Breast epithelium (tissue), 4 donors: ENCODE measurements at regions not wholly inside any gene's neighbourhood (a gene's known extent, or its start where the extent isn't known, plus 50 kb on each side); places are given as distances from the start of the nearest gene placed in this dataset.

Experiments used
- DNase-seq, 2 donors: peaks; one replicate each; pipeline ENCODE4 v3.0.0-alpha.2; 2019; ENCODE audit warnings: low spot score in 2 of 2
- H3K27ac ChIP-seq, 2 donors: fragments of 200-600 bp; sonication (generic) in 1 of 2; one replicate each; pipeline ENCODE4 v1.5.1; 2016 to 2019; ENCODE audit warnings: mild to moderate bottlenecking in 1 of 2
- H3K27me3 ChIP-seq, 2 donors: fragments of 200-600 bp; sonication (generic) in 1 of 2; one replicate each; pipeline versions ENCODE4 v1.5.1 to v1.6.0; 2017 to 2019; ENCODE audit warnings: control low read depth in 1 of 2, mild to moderate bottlenecking in 1 of 2
- H3K36me3 ChIP-seq: fragments of 200-600 bp; one replicate; pipeline ENCODE4 v1.5.1; 2019
- H3K4me1 ChIP-seq, 2 donors: fragments of 200-600 bp; sonication (generic); one replicate each; pipeline ENCODE4 v1.5.1; 2016 to 2019; ENCODE audit warnings: control low read depth in 1 of 2
- H3K4me3 ChIP-seq, 3 donors: fragments of 200-600 bp; sonication (generic); 1 replicate in 2 of 3; 2 replicates in 1 of 3; pipeline ENCODE4 v1.5.1; 2016 to 2019; ENCODE audit warnings: mild to moderate bottlenecking in 3 of 3, moderate library complexity in 2 of 3
- H3K9me3 ChIP-seq, 2 donors: fragments of 200-600 bp; sonication (generic) in 1 of 2; one replicate each; pipeline ENCODE4 v1.5.1; 2016 to 2019; ENCODE audit warnings: control low read depth in 1 of 2
- POLR2A ChIP-seq: fragments of 450-650 bp; IDR thresholded peaks from one replicate; pipeline ENCODE4 v1.6.1; 2016; ENCODE audit warnings: antibody characterized with exemption, mild to moderate bottlenecking, moderate library complexity
- POLR2AphosphoS5 ChIP-seq, 3 donors: sonication (generic); formaldehyde crosslinking; IDR thresholded peaks; one replicate each; pipeline ENCODE4 v1.6.1; 2017; ENCODE audit warnings: antibody characterized with exemption in 3 of 3
- intact Hi-C: fragments of 100-400 bp; cut with DNase I; formaldehyde crosslinking; loops from one replicate; pipeline ENCODE4 v1.15.1; 2023; ENCODE audit warnings: low total_unique reads
- TF ChIP-seq, protein P1 (sequence below), 3 donors: fragments of 450-650 bp; IDR thresholded peaks; one replicate each; pipeline ENCODE4 v1.5.1; 2016 to 2017; ENCODE audit warnings: antibody characterized with exemption in 3 of 3, mild to moderate bottlenecking in 3 of 3, moderate library complexity in 3 of 3

DNA sequence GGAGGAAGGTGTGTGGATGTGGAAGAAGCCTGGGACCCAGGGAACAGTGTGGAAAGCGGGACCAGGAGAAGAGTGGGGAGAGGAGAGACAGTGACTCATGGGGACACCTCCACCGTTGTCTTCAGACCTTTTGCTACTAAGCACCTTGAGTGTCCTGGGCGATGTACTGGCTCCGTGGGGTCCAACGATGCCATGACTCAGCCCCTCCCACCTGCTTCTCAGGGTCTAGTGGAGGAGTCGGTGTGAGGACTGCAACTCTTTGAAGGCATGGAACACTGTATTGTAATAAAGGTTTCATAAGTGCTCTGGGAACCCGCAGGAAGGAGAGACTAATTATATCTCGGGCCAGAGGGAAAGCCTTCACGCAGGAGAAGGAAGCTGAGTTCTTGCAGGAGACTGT lies 166.9 kb upstream of the KL start:
- H3K27me3 ChIP-seq: no peaks in the 10 kb centered on the region
- H3K4me1 ChIP-seq: no peaks in the 10 kb centered on the region
- no peak overlapping the region for H3K27ac ChIP-seq
- TF ChIP-seq, protein P1, sequence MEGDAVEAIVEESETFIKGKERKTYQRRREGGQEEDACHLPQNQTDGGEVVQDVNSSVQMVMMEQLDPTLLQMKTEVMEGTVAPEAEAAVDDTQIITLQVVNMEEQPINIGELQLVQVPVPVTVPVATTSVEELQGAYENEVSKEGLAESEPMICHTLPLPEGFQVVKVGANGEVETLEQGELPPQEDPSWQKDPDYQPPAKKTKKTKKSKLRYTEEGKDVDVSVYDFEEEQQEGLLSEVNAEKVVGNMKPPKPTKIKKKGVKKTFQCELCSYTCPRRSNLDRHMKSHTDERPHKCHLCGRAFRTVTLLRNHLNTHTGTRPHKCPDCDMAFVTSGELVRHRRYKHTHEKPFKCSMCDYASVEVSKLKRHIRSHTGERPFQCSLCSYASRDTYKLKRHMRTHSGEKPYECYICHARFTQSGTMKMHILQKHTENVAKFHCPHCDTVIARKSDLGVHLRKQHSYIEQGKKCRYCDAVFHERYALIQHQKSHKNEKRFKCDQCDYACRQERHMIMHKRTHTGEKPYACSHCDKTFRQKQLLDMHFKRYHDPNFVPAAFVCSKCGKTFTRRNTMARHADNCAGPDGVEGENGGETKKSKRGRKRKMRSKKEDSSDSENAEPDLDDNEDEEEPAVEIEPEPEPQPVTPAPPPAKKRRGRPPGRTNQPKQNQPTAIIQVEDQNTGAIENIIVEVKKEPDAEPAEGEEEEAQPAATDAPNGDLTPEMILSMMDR (IDR thresholded peaks at IDR 0.05): no peak
- no peak for TF ChIP-seq POLR2AphosphoS5 (IDR thresholded peaks at IDR 0.05)
- no peak for TF ChIP-seq POLR2A
- intact Hi-C loops: no loop called here
- no peaks in the 10 kb centered on the region for H3K9me3 ChIP-seq
- no peaks in the 10 kb centered on the region for H3K36me3 ChIP-seq
- H3K4me3 ChIP-seq: no peak overlapping the region
- no peak for DNase-seq

GRCh38 chr13:32850316-32851052 lies 165.7 kb upstream of the KL start:
- Histone ChIP-seq H3K4me3 (no peak overlapping the region), H3K4me1 (no peaks in the 10 kb centered on the region), H3K27ac (peak overlapping the region in 1 of 2 donors; percentile 65), H3K36me3 (no peaks in the 10 kb centered on the region), H3K9me3 (no peaks in the 10 kb centered on the region), H3K27me3 (no peaks in the 10 kb centered on the region)
- intact Hi-C loops: no loop called here
- TF ChIP-seq POLR2A (no peak), POLR2AphosphoS5 (IDR thresholded peaks at IDR 0.05) (no peak)
- TF ChIP-seq, protein P1 (IDR thresholded peaks at IDR 0.05): no peak
- no peak for DNase-seq

GRCh38 chr13:32851083-32852069 lies 164.8 kb upstream of the KL start:
- Histone ChIP-seq H3K4me3 (no peak overlapping the region), H3K9me3 (no peaks in the 10 kb centered on the region), H3K27me3 (no peaks in the 10 kb centered on the region), H3K4me1 (no peaks in the 10 kb centered on the region), H3K36me3 (no peaks in the 10 kb centered on the region), H3K27ac (peak overlapping the region in 1 of 2 donors; percentile 65)
- intact Hi-C loops: no loop called here
- DNase-seq: no peak
- no peak for TF ChIP-seq POLR2A

- Histone ChIP-seq H3K9me3 (no peaks in the 10 kb centered on the region), H3K27me3 (no peaks in the 10 kb centered on the region), H3K27ac (peak overlapping the region in 1 of 2 donors; percentile 10), H3K4me1 (no peaks in the 10 kb centered on the region), H3K36me3 (no peaks in the 10 kb centered on the region), H3K4me3 (no peak overlapping the region)
- intact Hi-C loops: no loop called here
- TF ChIP-seq POLR2AphosphoS5 (IDR thresholded peaks at IDR 0.05): no peak
- TF ChIP-seq POLR2A: no peak
- TF ChIP-seq, protein P1 (IDR thresholded peaks at IDR 0.05): no peak
- DNase-seq: no peak
Observed at GRCh38 chr13:32852526-32852925, 163.7 kb upstream of the KL start.

DNA sequence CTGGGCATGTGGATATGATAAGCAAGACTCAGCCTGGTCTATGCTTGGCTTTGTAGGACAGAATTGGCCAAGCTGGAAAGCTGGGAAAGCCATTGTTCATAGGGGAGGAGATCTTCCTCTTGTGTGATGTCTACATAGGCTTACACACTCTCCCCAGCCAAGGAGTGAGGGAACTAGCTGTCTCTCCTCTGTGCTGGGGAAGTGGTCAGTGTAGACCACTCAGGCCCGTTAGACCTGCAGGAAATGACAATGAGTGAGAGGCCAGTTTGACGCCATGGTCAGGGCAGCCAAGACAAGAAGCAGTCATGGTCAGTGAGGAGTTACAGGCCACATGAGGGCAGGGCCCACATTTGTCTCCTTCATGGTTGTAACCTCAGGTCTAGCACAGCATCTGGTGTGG lies 159.1 kb upstream of the KL start:
- TF ChIP-seq, protein P1 (IDR thresholded peaks at IDR 0.05): no peak
- no peak for TF ChIP-seq POLR2AphosphoS5 (IDR thresholded peaks at IDR 0.05)
- no peak for TF ChIP-seq POLR2A
- Histone ChIP-seq H3K27ac (no peak overlapping the region), H3K9me3 (peaks cover 6 to 10% of the 10 kb centered on the region in 2 donors), H3K36me3 (no peaks in the 10 kb centered on the region), H3K27me3 (no peaks in the 10 kb centered on the region), H3K4me3 (no peak overlapping the region), H3K4me1 (no peaks in the 10 kb centered on the region)
- intact Hi-C loops: no loop called here
- no peak for DNase-seq
